ENCODE measurements at regions not wholly inside any gene's neighbourhood (a gene's known extent, or its start where the extent isn't known, plus 50 kb on each side); places are given as distances from the start of the nearest gene placed in this dataset.
A peak's percentile ranks its signal among the peaks of the same experiment; 100 is the strongest.

DNA sequence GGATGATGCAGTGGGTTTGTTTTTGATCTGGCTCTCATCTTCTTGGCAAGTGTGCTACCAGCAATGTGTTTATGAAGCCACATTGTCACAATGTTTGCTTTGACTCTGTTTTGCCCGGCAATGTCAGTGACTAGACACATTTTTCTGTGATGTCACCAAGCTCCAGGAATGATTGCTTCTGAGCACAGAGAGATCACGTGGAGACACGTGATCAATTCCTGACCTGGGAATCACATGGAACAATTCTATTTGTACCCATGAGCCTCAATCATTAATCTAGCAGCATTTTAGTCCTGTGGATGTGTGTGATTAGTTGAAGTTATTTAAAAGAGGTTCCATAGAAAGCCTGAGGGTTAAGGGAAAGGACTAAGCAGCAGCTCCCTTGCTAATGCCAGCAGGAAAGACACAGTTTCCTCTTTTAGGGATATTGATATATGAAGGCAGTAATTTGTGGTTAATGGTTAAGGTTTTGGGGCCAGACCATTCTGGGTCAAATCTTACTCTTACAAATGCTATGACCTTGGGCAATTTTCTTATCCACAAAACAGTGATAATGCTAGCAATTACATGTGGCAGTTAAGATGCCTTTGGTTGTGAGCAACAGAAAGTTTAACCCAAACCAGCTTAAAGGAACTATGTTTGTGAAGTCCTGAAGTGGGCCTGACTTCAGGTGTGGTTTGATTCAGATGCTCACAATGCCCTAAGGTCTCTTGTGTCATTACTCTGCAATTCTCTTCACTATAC is 59.0 kb downstream of the FASLG start:
- peak overlapping the region; percentile 54 for H3K27ac Mint-ChIP-seq

DNA sequence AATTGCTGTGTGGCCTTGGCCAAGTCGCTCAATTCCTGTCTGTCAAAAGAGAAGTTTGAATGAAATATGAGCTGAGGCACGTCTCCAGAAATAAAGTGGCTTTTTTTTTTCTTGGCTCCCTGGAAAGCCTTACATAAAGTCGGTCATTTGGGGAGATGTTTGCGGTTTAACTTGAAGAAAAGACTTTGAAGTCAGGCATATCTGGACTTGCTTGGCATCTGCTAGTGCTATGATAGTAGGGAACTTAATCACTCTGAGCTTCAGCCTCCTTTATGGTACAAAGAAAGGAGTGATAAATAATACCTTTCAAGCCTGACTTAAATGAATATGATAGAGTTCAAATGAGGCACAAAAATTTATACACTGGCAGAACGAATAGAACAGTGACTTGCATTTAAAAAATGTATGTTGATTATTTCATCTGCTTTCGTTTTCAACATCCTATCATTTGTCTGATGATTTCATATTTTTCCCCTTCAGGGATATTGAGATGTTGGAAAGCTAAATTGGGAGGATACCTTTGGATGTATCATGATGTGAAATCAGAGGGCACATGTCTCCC is 60.2 kb downstream of the FASLG start:
- Mint-ChIP-seq H3K4me1 (peaks cover 65% of the 10 kb centered on the region), H3K4me3 (no peak overlapping the region), H3K9me3 (no peaks in the 10 kb centered on the region), H3K27me3 (ENCODE audit: low read depth) (no peaks in the 10 kb centered on the region), H3K27ac (peak overlapping the region; percentile 81), H3K36me3 (no peaks in the 10 kb centered on the region)
- DNase-seq (ENCODE audit: low spot score in 2 of 2, unreplicated experiment in 2 of 2) = no peak
- TF ChIP-seq, protein P1, sequence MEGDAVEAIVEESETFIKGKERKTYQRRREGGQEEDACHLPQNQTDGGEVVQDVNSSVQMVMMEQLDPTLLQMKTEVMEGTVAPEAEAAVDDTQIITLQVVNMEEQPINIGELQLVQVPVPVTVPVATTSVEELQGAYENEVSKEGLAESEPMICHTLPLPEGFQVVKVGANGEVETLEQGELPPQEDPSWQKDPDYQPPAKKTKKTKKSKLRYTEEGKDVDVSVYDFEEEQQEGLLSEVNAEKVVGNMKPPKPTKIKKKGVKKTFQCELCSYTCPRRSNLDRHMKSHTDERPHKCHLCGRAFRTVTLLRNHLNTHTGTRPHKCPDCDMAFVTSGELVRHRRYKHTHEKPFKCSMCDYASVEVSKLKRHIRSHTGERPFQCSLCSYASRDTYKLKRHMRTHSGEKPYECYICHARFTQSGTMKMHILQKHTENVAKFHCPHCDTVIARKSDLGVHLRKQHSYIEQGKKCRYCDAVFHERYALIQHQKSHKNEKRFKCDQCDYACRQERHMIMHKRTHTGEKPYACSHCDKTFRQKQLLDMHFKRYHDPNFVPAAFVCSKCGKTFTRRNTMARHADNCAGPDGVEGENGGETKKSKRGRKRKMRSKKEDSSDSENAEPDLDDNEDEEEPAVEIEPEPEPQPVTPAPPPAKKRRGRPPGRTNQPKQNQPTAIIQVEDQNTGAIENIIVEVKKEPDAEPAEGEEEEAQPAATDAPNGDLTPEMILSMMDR (IDR thresholded peaks at IDR 0.05; ENCODE audit: unreplicated experiment) = no peak

More for the DNA sequence above, 59.0 kb downstream of the FASLG start:
- H3K36me3 Mint-ChIP-seq = no peaks in the 10 kb centered on the region
- no peak for DNase-seq (ENCODE audit: low spot score in 2 of 2, unreplicated experiment in 2 of 2)
- no peak overlapping the region for H3K4me3 Mint-ChIP-seq
- TF ChIP-seq, protein P1 (IDR thresholded peaks at IDR 0.05; ENCODE audit: unreplicated experiment) = no peak
- H3K27me3 Mint-ChIP-seq (ENCODE audit: low read depth) = no peaks in the 10 kb centered on the region
- no peaks in the 10 kb centered on the region for H3K9me3 Mint-ChIP-seq
- peaks cover 64% of the 10 kb centered on the region for H3K4me1 Mint-ChIP-seq

DNA sequence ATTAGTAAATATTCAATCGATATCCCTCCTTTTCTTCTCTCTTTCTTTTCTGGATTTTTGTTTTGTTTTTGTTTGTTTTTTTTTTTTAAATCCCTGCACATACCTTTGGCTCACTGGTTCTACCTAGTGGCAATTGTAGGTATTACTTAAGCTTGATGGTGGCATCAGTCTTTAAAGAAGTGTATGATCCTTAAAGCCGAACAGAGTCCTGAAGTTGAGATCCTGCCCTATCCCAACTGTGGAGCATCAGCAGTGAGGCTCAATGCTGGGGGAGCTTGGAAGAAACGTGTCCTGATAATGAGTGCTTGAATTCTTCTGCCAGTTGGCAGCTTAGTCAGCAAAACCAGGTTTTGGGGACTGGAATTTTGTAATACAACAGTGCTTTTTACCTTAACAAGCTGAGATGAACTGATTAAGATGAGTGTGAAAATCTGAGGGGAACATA is 60.8 kb downstream of the FASLG start:
- no peaks in the 10 kb centered on the region for H3K9me3 Mint-ChIP-seq
- H3K27me3 Mint-ChIP-seq (ENCODE audit: low read depth) = no peaks in the 10 kb centered on the region
- no peaks in the 10 kb centered on the region for H3K36me3 Mint-ChIP-seq
- TF ChIP-seq, protein P1 (IDR thresholded peaks at IDR 0.05; ENCODE audit: unreplicated experiment) = peak; percentile 84
- peaks cover 63% of the 10 kb centered on the region for H3K4me1 Mint-ChIP-seq
- H3K4me3 Mint-ChIP-seq = no peak overlapping the region
- DNase-seq (ENCODE audit: low spot score in 2 of 2, unreplicated experiment in 2 of 2) = no peak
- peak overlapping the region; percentile 71 for H3K27ac Mint-ChIP-seq

DNA sequence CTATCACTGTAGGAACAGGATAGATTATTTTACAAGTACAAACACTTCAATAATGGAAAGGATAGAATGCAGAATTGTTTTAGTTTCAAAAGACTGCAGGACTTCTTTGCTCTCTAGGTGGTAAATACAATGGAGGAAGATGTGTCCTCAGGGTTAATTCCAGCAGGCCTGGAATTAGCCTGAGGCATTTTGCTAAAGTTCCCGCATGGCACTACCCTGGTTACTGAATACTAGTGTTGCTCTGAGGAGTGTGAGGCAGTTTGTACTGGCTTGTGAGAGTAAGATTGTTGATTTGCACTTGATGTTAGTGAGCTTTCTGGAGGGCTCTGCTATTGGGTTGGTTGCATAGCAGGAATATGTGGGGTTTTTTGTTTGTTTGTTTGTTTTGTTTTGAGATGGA is 61.4 kb downstream of the FASLG start:
- TF ChIP-seq, protein P1 (IDR thresholded peaks at IDR 0.05; ENCODE audit: unreplicated experiment) = no peak
- peak overlapping the region; percentile 37 for H3K27ac Mint-ChIP-seq
- H3K36me3 Mint-ChIP-seq = no peaks in the 10 kb centered on the region
- DNase-seq (ENCODE audit: low spot score in 2 of 2, unreplicated experiment in 2 of 2) = no peak
- H3K27me3 Mint-ChIP-seq (ENCODE audit: low read depth) = no peaks in the 10 kb centered on the region
- H3K9me3 Mint-ChIP-seq = no peaks in the 10 kb centered on the region
- H3K4me1 Mint-ChIP-seq = peaks cover 63% of the 10 kb centered on the region
- no peak overlapping the region for H3K4me3 Mint-ChIP-seq

DNA sequence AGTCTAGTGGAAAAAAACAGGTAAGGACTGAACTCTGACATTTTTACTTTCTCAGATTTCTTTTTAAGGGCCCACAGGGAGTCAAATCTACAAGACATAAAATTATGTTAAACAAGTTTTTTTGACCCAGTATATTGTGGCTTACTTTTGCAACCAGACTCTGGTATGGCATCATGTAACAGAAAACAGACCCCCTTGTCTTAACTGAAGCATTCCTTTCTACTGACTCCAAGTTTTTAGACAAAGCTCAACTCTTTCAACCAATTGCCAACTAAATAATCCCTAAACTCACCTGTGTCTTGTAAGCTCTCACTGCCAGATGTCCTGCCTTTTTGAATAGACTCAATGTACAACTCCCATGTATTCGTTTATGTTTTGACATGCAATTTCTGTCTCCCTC is 64.3 kb downstream of the FASLG start:
- TF ChIP-seq, protein P1 (IDR thresholded peaks at IDR 0.05; ENCODE audit: unreplicated experiment) = no peak
- Mint-ChIP-seq H3K27me3 (ENCODE audit: low read depth) (no peaks in the 10 kb centered on the region), H3K27ac (peak overlapping the region; percentile 24), H3K4me1 (peaks cover 49% of the 10 kb centered on the region), H3K4me3 (no peak overlapping the region), H3K9me3 (peaks cover 11% of the 10 kb centered on the region), H3K36me3 (peaks cover 5% of the 10 kb centered on the region)
- DNase-seq (ENCODE audit: low spot score in 2 of 2, unreplicated experiment in 2 of 2) = no peak

Measured in mesothelial cell of epicardium (in vitro differentiated cells).